ENCODE measurements at regions not wholly inside any gene's neighbourhood (a gene's known extent, or its start where the extent isn't known, plus 50 kb on each side); places are given as distances from the start of the nearest gene placed in this dataset.
"Not testable (repeated sequence)": the region's sequence is repeated elsewhere in the genome, so short reads cannot be mapped to it uniquely, and the experiment has no call there.

GRCh38 chr14:87286191-87286590 lies 706.8 kb downstream of the GALC start:
- intact Hi-C loops (cut with DNase I) = loop anchor here in 1 of 2 donors (5.0 kb wide), 1 partner anchor 569 kb away; no protein-coding TSS in a partner anchor
- no peak for DNase-seq (ENCODE audit: low spot score)

DNA sequence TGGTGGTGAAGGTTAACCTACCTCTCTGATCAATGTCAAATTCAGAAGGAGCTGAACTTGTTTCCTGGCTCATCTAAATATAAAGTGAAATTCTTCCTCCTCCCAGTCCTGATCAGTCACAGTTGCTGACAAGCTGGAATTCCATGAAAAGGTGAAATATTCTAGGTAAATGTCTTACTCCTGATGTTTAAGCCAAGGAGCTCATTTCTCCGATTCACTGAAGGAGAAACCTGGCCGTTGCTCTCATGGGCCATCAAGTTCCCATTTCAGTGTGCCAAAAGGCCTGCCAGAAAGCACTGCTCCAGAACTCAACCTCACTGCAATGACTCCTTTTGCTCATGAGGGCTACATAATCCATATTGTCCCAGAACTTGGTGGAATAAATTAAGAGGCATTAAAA lies 707.5 kb downstream of the GALC start:
- intact Hi-C loops (cut with DNase I) = loop anchor here in 1 of 2 donors (5.0 kb wide), 1 partner anchor 568 kb away; no protein-coding TSS in a partner anchor
- DNase-seq (ENCODE audit: low spot score) = no peak

GRCh38 chr14:87283547-87283946 lies 709.4 kb downstream of the GALC start:
- no peak for DNase-seq (ENCODE audit: low spot score)
- intact Hi-C loops (cut with DNase I) = no loop called here

- intact Hi-C loops (cut with DNase I) = no loop called here
- DNase-seq (ENCODE audit: low spot score) = no peak
Measured at GRCh38 chr14:87282266-87282665, 710.7 kb downstream of the GALC start.

GRCh38 chr14:87278415-87278814 lies 714.6 kb downstream of the GALC start:
- DNase-seq (ENCODE audit: low spot score) = no peak
- intact Hi-C loops (cut with DNase I) = no loop called here

DNA sequence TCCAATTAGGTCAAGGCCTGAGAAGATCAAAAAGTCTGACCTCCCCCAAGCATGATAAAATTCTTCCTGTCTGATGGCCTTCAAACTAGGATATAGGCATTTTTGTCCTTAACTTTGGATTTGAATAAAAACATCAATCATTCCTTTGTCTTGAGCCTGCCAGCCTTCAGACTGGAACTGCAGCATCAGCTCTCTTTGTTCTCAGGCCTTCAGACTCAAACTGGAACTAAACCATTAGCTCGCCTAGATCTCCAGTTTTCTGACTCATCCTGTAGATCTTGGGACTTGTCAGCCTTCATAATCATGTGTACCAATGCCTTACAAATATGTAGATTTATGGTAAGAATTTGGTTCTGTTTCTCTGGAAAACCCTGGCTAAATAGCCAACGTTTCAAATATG lies 721.7 kb downstream of the GALC start:
- intact Hi-C loops (cut with DNase I) = no loop called here
- no peak for DNase-seq (ENCODE audit: low spot score)

GRCh38 chr14:87268997-87269396 lies 724.0 kb downstream of the GALC start:
- no peak for DNase-seq (ENCODE audit: low spot score)
- intact Hi-C loops (cut with DNase I) = no loop called here

- no peak for DNase-seq (ENCODE audit: low spot score)
- intact Hi-C loops (cut with DNase I) = no loop called here
Measured at GRCh38 chr14:87264796-87265195, 728.2 kb downstream of the GALC start.

- intact Hi-C loops (cut with DNase I) = no loop called here
- no peak for DNase-seq (ENCODE audit: low spot score)
Measured at GRCh38 chr14:87264272-87264785, 728.7 kb downstream of the GALC start.

- no peak for DNase-seq (ENCODE audit: low spot score)
- intact Hi-C loops (cut with DNase I) = no loop called here
Measured at GRCh38 chr14:87261621-87262020, 731.4 kb downstream of the GALC start.

DNA sequence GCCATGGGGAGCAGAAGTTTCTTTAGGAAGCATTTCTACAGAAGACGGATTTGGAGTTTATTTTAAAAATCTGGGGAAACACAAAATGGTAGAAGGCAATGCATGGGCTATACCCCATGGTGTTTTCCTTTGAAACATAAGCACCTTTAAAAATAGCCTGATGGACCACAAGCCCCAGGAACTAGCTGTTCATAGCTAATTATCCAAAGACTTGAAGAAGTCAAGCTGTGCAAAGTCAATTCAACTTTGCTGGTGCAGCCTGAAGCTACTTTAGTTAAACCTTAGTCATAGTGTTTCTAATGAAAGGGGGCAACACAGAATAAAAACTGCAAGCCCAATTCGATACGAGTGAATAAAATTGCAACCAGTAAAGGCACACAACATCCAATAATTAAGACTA lies 732.5 kb downstream of the GALC start:
- DNase-seq (ENCODE audit: low spot score) = no peak
- intact Hi-C loops (cut with DNase I) = no loop called here

DNA sequence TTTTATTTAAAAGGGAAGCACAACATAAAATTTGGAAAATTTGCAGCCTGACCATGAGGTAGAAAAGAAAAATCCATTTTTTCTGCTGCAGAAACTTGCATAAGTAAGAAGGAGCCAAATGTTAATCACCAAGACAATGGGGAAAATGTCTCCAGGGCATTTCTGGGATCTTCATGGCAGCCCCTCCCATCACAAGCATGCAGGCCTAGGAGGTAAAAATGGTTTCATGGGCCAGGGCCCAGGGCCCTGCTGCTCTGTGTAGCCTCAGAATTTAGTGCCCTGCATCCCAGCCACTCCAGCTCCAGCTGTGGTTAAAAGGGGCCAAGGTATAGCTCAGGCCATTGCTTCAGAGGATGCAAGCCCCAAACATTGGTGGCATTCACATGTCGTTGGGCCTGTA lies 735.6 kb downstream of the GALC start:
- intact Hi-C loops (cut with DNase I) = no loop called here
- DNase-seq (ENCODE audit: low spot score) = no peak

DNA sequence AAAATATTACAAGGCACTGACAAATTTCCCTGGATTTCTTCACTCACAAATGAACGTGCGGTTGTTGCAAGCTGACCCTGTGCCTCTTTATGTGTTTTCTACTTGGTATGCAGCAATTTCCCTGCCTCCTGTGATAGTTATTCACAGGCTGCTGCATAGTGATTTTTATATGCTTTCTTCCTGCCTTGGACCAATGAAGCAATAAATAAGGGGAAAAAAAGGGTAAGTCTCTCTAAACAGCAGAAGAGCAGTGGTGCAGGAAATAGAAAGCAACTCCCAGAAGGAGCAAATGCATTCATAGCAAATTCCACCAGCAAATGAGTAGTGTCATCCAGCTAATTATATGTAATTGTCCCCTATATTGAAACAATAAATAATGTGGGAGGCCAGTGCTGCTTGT lies 737.9 kb downstream of the GALC start:
- intact Hi-C loops (cut with DNase I) = no loop called here
- no peak for DNase-seq (ENCODE audit: low spot score)

- DNase-seq (ENCODE audit: low spot score) = no peak
- intact Hi-C loops (cut with DNase I) = no loop called here
Measured at GRCh38 chr14:87254331-87254874, 738.6 kb downstream of the GALC start.

DNA sequence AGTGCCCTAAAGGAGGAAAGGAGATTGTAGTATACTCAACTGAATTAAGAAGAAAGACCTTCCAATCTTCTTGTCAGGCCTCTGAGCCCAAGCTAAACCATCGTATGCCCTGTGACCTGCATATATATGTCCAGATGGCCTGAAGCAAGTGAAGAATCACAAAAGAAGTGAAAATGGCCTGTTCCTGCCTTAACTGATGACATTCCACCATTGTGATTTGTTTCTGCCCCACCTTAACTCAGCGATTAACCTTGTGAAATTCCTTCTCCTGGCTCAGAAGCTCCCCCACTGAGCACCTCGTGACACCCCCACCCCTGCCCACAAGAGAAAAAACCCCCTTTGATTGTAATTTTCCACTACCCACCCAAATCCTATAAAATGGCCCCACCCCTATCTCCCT lies 739.2 kb downstream of the GALC start:
- DNase-seq (ENCODE audit: low spot score); intact Hi-C loops (cut with DNase I): not testable (repeated sequence)

- no peak for DNase-seq (ENCODE audit: low spot score)
- intact Hi-C loops (cut with DNase I) = no loop called here
Measured at GRCh38 chr14:87252103-87252502, 740.9 kb downstream of the GALC start.

GRCh38 chr14:87251011-87251410 lies 742.0 kb downstream of the GALC start:
- DNase-seq (ENCODE audit: low spot score) = no peak
- intact Hi-C loops (cut with DNase I) = no loop called here

DNA sequence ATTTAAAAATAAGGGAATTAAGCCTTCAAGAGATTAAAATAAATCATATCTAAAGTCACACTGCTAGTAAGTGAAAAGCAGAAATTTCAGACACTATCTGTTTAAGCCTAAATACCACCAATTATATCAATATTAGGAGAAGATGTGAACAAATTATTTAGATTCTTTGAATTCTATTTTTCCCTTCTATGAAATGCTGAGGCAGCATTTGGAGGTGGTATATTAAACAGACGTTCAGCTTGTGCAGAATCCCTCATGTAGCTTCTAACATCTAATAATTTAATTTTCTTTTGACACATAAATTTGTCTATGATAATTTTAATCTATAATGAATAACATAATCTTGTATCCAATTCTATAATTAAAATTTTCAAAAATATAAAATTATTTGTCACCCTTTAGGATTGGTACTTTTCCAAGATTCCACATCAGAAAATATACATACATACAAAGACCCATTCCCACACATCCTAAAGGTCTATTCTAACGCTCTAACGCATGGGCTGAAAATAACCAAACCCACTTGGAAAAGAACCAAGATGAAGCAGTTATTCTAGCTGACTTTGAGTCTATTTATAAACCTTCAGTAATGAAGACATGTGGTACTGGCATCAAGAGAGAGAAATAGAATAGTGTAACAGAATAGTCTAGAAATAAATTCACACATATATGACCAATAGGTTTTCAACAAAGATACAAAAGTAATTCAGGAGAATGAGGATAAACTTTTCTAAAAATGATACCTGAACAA lies 751.8 kb downstream of the GALC start:
- intact Hi-C loops (cut with DNase I) = no loop called here
- no peak for DNase-seq (ENCODE audit: low spot score)

- intact Hi-C loops (cut with DNase I); DNase-seq (ENCODE audit: low spot score): not testable (repeated sequence)
Measured at GRCh38 chr14:87240319-87240718, 752.7 kb downstream of the GALC start.

DNA sequence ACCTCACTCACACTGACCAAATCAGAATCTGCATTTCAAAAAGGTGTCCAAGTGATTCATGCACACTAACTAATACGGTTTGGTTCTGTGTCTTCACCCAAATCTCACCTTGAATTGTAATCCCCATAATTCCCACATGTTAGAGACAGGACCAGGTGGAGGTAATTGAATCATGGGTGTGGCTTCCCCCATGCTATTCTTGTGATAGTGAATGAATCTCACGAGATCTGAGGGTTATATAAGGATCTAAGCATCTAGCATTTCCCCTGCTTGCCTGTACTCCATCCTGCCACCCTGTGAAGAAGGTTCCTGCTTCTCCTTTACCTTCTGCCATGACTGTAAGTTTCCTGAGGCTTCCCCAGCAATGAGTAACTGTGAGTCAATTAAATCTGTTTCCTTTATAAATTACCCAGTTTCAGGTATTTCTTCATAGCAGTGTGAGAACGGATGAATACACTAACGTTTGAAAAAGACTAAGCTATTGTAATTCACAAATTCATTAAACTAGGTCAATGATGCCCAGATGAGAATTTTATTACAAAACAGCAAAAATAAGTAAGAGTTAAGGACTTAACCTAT lies 759.1 kb downstream of the GALC start:
- intact Hi-C loops (cut with DNase I) = no loop called here
- no peak for DNase-seq (ENCODE audit: low spot score)

DNA sequence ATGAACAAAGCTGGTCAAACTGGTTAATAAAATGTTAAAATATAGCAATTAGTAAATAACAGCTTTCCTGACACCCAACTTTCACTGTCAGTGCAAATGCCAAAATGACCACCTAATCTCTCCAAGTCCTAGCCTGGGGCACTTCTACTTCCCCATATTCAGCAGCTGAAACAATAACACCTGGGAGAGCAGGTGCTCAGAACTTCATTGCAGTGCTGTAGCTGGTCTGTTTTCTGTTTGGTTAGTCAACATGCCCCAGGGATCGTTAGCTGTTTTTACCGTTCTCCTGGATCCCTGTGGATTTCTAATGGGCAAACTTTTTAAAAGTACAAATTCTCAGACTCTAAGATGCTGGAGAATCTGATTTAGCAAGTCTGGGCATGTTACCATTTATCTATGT lies 759.7 kb downstream of the GALC start:
- intact Hi-C loops (cut with DNase I) = no loop called here
- DNase-seq (ENCODE audit: low spot score) = no peak

All from posterior vena cava (tissue), 2 donors.